Fibroblast of lung (primary cell): ENCODE measurements at regions not wholly inside any gene's neighbourhood (a gene's known extent, or its start where the extent isn't known, plus 50 kb on each side); places are given as distances from the start of the nearest gene placed in this dataset.

ENCODE experiments used
- EZH2 ChIP-seq: IDR thresholded peaks from 2 replicates; pipeline ENCODE4 v1.5.1; 2012; ENCODE audit warnings: low read length, control low read depth, mild to moderate bottlenecking; ENCODE audit errors: missing control alignments
- TF ChIP-seq, protein P1 (sequence below), 2 donors: IDR thresholded peaks in 1 of 2; conservative IDR thresholded peaks in 1 of 2; 1 replicate in 1 of 2; 2 replicates in 1 of 2; pipeline ENCODE4 v1.5.1; 2011 to 2012; ENCODE audit warnings: low read length in 2 of 2, control low read depth in 1 of 2, inconsistent platforms in 1 of 2, low read depth in 1 of 2, mild to moderate bottlenecking in 1 of 2

DNA sequence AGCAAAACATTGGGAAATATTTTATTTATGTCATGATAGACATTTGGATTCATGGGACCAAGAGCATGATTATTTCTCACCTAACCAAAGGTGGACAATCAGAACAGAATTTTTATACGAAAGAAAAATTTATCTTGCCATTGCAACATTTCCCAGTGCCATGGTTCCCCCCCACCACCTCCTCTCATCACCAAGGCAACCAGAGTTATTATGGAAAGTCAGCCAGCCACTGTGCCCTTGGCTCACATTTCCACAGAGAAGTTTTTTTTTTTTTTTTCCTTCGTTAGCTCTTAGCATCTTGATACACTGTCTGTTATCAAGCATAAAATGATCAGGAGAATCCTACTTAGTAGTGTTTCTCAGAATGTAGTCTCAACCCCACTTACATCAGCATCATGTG is 176.4 kb upstream of the TMTC1 start:
- TF ChIP-seq, protein P1, sequence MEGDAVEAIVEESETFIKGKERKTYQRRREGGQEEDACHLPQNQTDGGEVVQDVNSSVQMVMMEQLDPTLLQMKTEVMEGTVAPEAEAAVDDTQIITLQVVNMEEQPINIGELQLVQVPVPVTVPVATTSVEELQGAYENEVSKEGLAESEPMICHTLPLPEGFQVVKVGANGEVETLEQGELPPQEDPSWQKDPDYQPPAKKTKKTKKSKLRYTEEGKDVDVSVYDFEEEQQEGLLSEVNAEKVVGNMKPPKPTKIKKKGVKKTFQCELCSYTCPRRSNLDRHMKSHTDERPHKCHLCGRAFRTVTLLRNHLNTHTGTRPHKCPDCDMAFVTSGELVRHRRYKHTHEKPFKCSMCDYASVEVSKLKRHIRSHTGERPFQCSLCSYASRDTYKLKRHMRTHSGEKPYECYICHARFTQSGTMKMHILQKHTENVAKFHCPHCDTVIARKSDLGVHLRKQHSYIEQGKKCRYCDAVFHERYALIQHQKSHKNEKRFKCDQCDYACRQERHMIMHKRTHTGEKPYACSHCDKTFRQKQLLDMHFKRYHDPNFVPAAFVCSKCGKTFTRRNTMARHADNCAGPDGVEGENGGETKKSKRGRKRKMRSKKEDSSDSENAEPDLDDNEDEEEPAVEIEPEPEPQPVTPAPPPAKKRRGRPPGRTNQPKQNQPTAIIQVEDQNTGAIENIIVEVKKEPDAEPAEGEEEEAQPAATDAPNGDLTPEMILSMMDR (conservative IDR thresholded peaks at IDR 0.05 in 1 of 2, IDR thresholded peaks at IDR 0.05 in 1 of 2; ENCODE audit: low read depth in 1 of 2, low read length in 2 of 2) = no peak
- TF ChIP-seq EZH2 = no peak
